ENCODE measurements at regions not wholly inside any gene's neighbourhood (a gene's known extent, or its start where the extent isn't known, plus 50 kb on each side); places are given as distances from the start of the nearest gene placed in this dataset.

DNA sequence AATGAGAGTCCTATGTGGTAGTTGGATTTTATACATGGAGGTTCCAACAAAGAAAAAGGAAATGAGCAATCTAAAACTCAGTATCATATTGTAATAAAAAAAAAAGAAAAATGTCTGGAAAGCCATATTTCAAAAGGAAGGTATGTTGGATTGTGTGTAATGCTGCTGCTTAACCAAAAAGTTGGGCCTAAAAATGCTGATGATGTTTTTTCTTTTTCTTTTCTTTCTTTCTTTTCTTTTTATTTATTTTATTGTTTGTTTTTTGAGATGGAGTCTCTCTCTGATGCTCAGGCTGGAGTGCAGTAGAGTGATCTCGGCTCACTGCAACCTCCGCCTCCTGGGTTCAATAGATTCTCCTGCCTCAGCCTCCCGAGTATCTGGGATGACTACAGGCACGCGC is 1424.0 kb upstream of the CDH6 start:
- no peak for ATAC-seq
- TF ChIP-seq PPARA (CRISPR knock-in tag; IDR thresholded peaks at IDR 0.05; ENCODE audit: borderline replicate concordance) (no peak), ZNF8 (CRISPR knock-in tag; IDR thresholded peaks at IDR 0.05) (no peak), CSDC2 (CRISPR knock-in tag; IDR thresholded peaks at IDR 0.05) (no peak), ISL1 (CRISPR knock-in tag; IDR thresholded peaks at IDR 0.05) (no peak), ZNF565 (CRISPR knock-in tag; conservative IDR thresholded peaks at IDR 0.05; ENCODE audit: low read depth) (no peak), TCF4 (CRISPR knock-in tag; IDR thresholded peaks at IDR 0.05; ENCODE audit: borderline replicate concordance) (no peak)

DNA sequence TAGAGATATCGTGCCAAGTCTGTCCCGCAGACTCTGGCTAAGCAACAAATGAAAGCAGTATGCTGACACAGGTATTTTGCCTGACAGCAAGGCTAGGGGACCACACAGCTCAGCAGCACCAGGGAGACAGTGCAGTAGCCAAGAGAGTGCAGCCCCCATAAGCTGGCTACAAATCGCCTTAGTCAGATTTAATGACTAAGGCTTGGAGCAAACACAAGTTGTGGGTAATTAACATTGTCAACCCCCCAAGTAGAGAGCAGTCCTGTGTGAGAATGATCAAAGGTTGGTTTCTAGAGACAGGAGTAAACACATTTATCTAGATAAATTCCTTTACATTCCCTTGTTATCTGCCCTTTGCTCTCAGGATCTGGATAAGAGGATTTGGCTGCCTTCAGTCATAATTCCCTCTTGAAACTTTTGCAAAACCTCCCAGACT is 1434.5 kb upstream of the CDH6 start:
- no peak for ATAC-seq
- TF ChIP-seq ESRRG (CRISPR knock-in tag; IDR thresholded peaks at IDR 0.05) (no peak), ZFP3 (CRISPR knock-in tag; IDR thresholded peaks at IDR 0.05) (no peak), TCF4 (CRISPR knock-in tag; IDR thresholded peaks at IDR 0.05; ENCODE audit: borderline replicate concordance) (no peak), ZC3H10 (CRISPR knock-in tag; IDR thresholded peaks at IDR 0.05) (no peak), GLIS3 (CRISPR knock-in tag; IDR thresholded peaks at IDR 0.05) (no peak), CSDC2 (CRISPR knock-in tag; IDR thresholded peaks at IDR 0.05) (no peak), PPARA (CRISPR knock-in tag; IDR thresholded peaks at IDR 0.05; ENCODE audit: borderline replicate concordance) (no peak)
- TF ChIP-seq, protein P1, sequence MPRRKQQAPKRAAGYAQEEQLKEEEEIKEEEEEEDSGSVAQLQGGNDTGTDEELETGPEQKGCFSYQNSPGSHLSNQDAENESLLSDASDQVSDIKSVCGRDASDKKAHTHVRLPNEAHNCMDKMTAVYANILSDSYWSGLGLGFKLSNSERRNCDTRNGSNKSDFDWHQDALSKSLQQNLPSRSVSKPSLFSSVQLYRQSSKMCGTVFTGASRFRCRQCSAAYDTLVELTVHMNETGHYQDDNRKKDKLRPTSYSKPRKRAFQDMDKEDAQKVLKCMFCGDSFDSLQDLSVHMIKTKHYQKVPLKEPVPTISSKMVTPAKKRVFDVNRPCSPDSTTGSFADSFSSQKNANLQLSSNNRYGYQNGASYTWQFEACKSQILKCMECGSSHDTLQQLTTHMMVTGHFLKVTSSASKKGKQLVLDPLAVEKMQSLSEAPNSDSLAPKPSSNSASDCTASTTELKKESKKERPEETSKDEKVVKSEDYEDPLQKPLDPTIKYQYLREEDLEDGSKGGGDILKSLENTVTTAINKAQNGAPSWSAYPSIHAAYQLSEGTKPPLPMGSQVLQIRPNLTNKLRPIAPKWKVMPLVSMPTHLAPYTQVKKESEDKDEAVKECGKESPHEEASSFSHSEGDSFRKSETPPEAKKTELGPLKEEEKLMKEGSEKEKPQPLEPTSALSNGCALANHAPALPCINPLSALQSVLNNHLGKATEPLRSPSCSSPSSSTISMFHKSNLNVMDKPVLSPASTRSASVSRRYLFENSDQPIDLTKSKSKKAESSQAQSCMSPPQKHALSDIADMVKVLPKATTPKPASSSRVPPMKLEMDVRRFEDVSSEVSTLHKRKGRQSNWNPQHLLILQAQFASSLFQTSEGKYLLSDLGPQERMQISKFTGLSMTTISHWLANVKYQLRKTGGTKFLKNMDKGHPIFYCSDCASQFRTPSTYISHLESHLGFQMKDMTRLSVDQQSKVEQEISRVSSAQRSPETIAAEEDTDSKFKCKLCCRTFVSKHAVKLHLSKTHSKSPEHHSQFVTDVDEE (CRISPR knock-in tag; IDR thresholded peaks at IDR 0.05): no peak

DNA sequence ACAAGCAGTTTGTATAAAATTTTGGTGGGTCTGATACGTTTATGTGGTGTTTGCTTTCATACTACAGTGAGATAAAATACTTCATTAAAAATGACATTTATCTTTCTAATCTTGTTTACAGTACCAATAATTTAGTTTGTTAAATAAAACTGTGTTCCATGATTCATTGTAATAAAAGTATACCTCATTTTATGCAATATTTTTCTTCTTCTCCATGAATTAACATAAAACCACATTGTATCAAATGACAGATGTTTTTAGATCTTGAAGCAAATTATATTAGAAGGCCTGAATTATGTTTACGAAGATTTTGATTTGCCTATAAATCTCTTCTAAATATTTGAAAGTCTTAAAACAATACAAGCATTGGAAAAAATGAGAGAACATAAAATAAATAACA is 1443.0 kb upstream of the CDH6 start:
- ATAC-seq: no peak
- TF ChIP-seq GLIS3 (CRISPR knock-in tag; IDR thresholded peaks at IDR 0.05) (no peak), ZNF8 (CRISPR knock-in tag; IDR thresholded peaks at IDR 0.05) (no peak)
- TF ChIP-seq, protein P2, sequence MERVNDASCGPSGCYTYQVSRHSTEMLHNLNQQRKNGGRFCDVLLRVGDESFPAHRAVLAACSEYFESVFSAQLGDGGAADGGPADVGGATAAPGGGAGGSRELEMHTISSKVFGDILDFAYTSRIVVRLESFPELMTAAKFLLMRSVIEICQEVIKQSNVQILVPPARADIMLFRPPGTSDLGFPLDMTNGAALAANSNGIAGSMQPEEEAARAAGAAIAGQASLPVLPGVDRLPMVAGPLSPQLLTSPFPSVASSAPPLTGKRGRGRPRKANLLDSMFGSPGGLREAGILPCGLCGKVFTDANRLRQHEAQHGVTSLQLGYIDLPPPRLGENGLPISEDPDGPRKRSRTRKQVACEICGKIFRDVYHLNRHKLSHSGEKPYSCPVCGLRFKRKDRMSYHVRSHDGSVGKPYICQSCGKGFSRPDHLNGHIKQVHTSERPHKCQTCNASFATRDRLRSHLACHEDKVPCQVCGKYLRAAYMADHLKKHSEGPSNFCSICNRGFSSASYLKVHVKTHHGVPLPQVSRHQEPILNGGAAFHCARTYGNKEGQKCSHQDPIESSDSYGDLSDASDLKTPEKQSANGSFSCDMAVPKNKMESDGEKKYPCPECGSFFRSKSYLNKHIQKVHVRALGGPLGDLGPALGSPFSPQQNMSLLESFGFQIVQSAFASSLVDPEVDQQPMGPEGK (CRISPR knock-in tag; IDR thresholded peaks at IDR 0.05; ENCODE audit: borderline replicate concordance): no peak

DNA sequence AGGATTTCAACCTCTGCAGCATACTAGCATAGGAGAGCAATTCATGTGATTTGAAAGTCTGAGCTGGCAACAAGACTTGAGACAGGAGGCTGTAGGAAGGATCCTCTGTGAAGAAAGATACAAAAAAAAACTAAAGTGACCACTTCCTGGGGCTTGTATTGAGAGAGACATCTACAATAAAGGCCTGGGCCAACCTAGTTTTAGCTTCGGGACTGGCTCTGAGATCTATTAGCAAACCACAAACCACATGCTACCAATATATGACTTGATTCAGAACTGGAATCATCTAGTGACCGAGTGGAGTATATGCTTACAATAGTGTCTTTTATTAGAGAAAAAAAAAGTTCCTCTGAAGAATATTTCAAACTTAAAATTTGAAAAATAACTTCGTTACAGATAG is 1448.9 kb upstream of the CDH6 start:
- ATAC-seq: no peak
- TF ChIP-seq, protein P3, sequence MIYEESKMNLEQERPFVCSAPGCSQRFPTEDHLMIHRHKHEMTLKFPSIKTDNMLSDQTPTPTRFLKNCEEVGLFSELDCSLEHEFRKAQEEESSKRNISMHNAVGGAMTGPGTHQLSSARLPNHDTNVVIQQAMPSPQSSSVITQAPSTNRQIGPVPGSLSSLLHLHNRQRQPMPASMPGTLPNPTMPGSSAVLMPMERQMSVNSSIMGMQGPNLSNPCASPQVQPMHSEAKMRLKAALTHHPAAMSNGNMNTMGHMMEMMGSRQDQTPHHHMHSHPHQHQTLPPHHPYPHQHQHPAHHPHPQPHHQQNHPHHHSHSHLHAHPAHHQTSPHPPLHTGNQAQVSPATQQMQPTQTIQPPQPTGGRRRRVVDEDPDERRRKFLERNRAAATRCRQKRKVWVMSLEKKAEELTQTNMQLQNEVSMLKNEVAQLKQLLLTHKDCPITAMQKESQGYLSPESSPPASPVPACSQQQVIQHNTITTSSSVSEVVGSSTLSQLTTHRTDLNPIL (CRISPR knock-in tag; IDR thresholded peaks at IDR 0.05; ENCODE audit: low read depth): no peak
- no peak for TF ChIP-seq ZNF565 (CRISPR knock-in tag; conservative IDR thresholded peaks at IDR 0.05; ENCODE audit: low read depth)
- TF ChIP-seq SNAI2 (CRISPR knock-in tag; IDR thresholded peaks at IDR 0.05): no peak
- TF ChIP-seq CSDC2 (CRISPR knock-in tag; IDR thresholded peaks at IDR 0.05): no peak

DNA sequence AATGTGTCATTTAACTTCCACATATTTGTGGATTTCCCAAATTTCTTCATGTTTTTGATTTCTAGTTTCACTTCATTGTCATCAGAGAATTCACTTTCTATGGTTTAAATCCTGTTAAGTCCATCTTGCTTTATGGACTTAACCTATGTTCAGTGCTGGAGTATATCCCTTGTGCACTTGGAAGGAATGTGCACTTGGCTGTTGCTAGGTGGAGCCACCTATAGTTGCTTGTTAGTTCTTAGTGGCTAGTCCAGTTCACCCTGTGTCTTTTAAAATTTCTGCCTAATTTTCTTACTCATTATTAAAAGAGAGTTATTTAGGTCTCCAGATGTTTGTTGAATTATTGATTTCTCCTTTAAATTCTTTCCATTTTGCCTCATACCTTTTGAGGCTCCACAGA is 1472.5 kb upstream of the CDH6 start:
- no peak for ATAC-seq
- TF ChIP-seq TOX (CRISPR knock-in tag; IDR thresholded peaks at IDR 0.05; ENCODE audit: borderline replicate concordance): no peak
- TF ChIP-seq ZNF70 (CRISPR knock-in tag; IDR thresholded peaks at IDR 0.05): no peak
- TF ChIP-seq ISL1 (CRISPR knock-in tag; IDR thresholded peaks at IDR 0.05): no peak
- TF ChIP-seq, protein P4, sequence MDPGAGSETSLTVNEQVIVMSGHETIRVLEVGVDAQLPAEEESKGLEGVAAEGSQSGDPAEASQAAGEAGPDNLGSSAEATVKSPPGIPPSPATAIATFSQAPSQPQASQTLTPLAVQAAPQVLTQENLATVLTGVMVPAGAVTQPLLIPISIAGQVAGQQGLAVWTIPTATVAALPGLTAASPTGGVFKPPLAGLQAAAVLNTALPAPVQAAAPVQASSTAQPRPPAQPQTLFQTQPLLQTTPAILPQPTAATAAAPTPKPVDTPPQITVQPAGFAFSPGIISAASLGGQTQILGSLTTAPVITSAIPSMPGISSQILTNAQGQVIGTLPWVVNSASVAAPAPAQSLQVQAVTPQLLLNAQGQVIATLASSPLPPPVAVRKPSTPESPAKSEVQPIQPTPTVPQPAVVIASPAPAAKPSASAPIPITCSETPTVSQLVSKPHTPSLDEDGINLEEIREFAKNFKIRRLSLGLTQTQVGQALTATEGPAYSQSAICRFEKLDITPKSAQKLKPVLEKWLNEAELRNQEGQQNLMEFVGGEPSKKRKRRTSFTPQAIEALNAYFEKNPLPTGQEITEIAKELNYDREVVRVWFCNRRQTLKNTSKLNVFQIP (CRISPR knock-in tag; IDR thresholded peaks at IDR 0.05; ENCODE audit: borderline replicate concordance, low read depth): no peak
- no peak for TF ChIP-seq ZC3H10 (CRISPR knock-in tag; IDR thresholded peaks at IDR 0.05)
- TF ChIP-seq ZNF565 (CRISPR knock-in tag; conservative IDR thresholded peaks at IDR 0.05; ENCODE audit: low read depth): no peak
- no peak for TF ChIP-seq RARB (CRISPR knock-in tag; IDR thresholded peaks at IDR 0.05)
- TF ChIP-seq ZFP3 (CRISPR knock-in tag; IDR thresholded peaks at IDR 0.05): no peak
- TF ChIP-seq BACH2 (CRISPR knock-in tag; IDR thresholded peaks at IDR 0.05; ENCODE audit: borderline replicate concordance): no peak
- TF ChIP-seq SNAI2 (CRISPR knock-in tag; IDR thresholded peaks at IDR 0.05): no peak

Data from SK-N-SH treated with all-trans-retinoic acid at 6 μM for 48 hours (cell line).